Psoas muscle (tissue), 7 donors: ENCODE measurements at regions not wholly inside any gene's neighbourhood (a gene's known extent, or its start where the extent isn't known, plus 50 kb on each side); places are given as distances from the start of the nearest gene placed in this dataset.

Experiments
- ATAC-seq, 4 donors: fragments of 200-7000 bp; cut with Tn5 transposase; one replicate each; pipeline ENCODE4 v1.9.1; 2020; ENCODE audit warnings: moderate library complexity in 3 of 4, mild to moderate bottlenecking in 2 of 4
- DNase-seq, 2 donors: peaks; one replicate each; pipeline ENCODE4 v3.0.0-alpha.2; 2020
- H3K27ac ChIP-seq: fragments of 200-600 bp; one replicate; pipeline ENCODE4 v1.8.0; 2022
- H3K27me3 ChIP-seq, 3 donors: fragments of 200-600 bp in 1 of 3; one replicate each; pipeline versions ENCODE4 v1.6.1 to v1.8.0; 2013 to 2022; ENCODE audit warnings: low read length in 2 of 3, mild to moderate bottlenecking in 2 of 3, moderate library complexity in 1 of 3; ENCODE audit not compliant: insufficient read depth in 3 of 3
- H3K36me3 ChIP-seq, 2 donors: fragments of 200-600 bp in 1 of 2; one replicate each; pipeline versions ENCODE4 v1.6.1 to v1.8.0; 2013 to 2022; ENCODE audit warnings: low read depth in 1 of 2, mild to moderate bottlenecking in 1 of 2, moderate library complexity in 1 of 2; ENCODE audit not compliant: insufficient read depth in 1 of 2
- H3K4me1 ChIP-seq: fragments of 200-600 bp; one replicate; pipeline ENCODE4 v1.8.0; 2022
- H3K4me3 ChIP-seq: fragments of 200-600 bp; one replicate; pipeline ENCODE4 v1.8.0; 2022; ENCODE audit warnings: mild to moderate bottlenecking
- H3K9me3 ChIP-seq: fragments of 200-600 bp; one replicate; pipeline ENCODE4 v1.8.0; 2022
- CTCF ChIP-seq: fragments of 200-600 bp; IDR thresholded peaks from one replicate; pipeline ENCODE4 v1.8.0; 2022; ENCODE audit warnings: antibody characterized with exemption
- WGBS, 3 donors: extraction: QIAGEN DNeasy Blood & Tissue Kit; methylation state at CpG; one replicate each; pipeline versions ENCODE4 v1.1.6 to v1.1.7; 2013; 5-methylcytosine and 5-hydroxymethylcytosine counted together
- intact Hi-C, 2 donors: fragments of 100-400 bp; cut with DNase I; formaldehyde crosslinking; loops; one replicate each; pipeline versions ENCODE4 v1.11.0 to v1.14.2; 2022
- donor health status: healthy with polysubstance abuse.
- donor health status: DM: no; HTN: no; CAD: no; lungs with moderate emphysema.
- donor health status: Bipolar disorder and iron deficiency.
- donor health status: healthy.
- donor health status: DM: yes; HTN: yes; CAD: no.
- donor health status: DM: no; HTN: no; CAD: no.
- donor health status: DM: yes; HTN: yes; CAD: no.

GRCh38 chr16:9541723-9542122 lies 450.3 kb downstream of the HAPSTR1 start:
- WGBS, 3 donors = 29 to 43% (median 30%) methylated on average over 5 of the region's 5 CpGs
- DNase-seq (no peak), ATAC-seq (no peak)
- intact Hi-C loops = no loop called here
- H3K27me3 ChIP-seq = no peaks in the 10 kb centered on the region
- TF ChIP-seq CTCF = no peak
- no peak overlapping the region for H3K27ac ChIP-seq
- no peaks in the 10 kb centered on the region for H3K4me1 ChIP-seq
- no peaks in the 10 kb centered on the region for H3K36me3 ChIP-seq
- H3K4me3 ChIP-seq = no peak overlapping the region
- H3K9me3 ChIP-seq = no peaks in the 10 kb centered on the region

GRCh38 chr16:9542165-9542755 lies 450.8 kb downstream of the HAPSTR1 start:
- Histone ChIP-seq H3K4me3 (no peak overlapping the region), H3K27ac (no peak overlapping the region), H3K27me3 (no peaks in the 10 kb centered on the region), H3K4me1 (no peaks in the 10 kb centered on the region), H3K36me3 (no peaks in the 10 kb centered on the region), H3K9me3 (no peaks in the 10 kb centered on the region)
- 66 to 75% (median 73%) methylated on average over 8 of the region's 8 CpGs for WGBS, 3 donors
- DNase-seq (no peak), ATAC-seq (no peak)
- no peak for TF ChIP-seq CTCF
- intact Hi-C loops = no loop called here

- H3K4me1 ChIP-seq = no peaks in the 10 kb centered on the region
- no peaks in the 10 kb centered on the region for H3K9me3 ChIP-seq
- DNase-seq = no peak
- ATAC-seq = no peak
- H3K36me3 ChIP-seq = no peaks in the 10 kb centered on the region
- 86 to 92% (median 91%) methylated on average over 7 of the region's 7 CpGs for WGBS, 3 donors
- no peak overlapping the region for H3K4me3 ChIP-seq
- no peak for TF ChIP-seq CTCF
- intact Hi-C loops = no loop called here
- no peak overlapping the region for H3K27ac ChIP-seq
- H3K27me3 ChIP-seq = no peaks in the 10 kb centered on the region
Measured at GRCh38 chr16:9545522-9546437, 454.3 kb downstream of the HAPSTR1 start.

GRCh38 chr16:9546438-9546786 lies 455.0 kb downstream of the HAPSTR1 start:
- H3K27me3 ChIP-seq = no peaks in the 10 kb centered on the region
- no peak for ATAC-seq
- TF ChIP-seq CTCF = no peak
- H3K27ac ChIP-seq = no peak overlapping the region
- H3K4me1 ChIP-seq = no peaks in the 10 kb centered on the region
- intact Hi-C loops = no loop called here
- no peak overlapping the region for H3K4me3 ChIP-seq
- no peaks in the 10 kb centered on the region for H3K9me3 ChIP-seq
- no peaks in the 10 kb centered on the region for H3K36me3 ChIP-seq
- no peak for DNase-seq
- 87 to 97% (median 89%) methylated on average over 2 of the region's 2 CpGs for WGBS, 3 donors
